Breast epithelium (tissue), 3 donors: ENCODE measurements at regions not wholly inside any gene's neighbourhood (a gene's known extent, or its start where the extent isn't known, plus 50 kb on each side); places are given as distances from the start of the nearest gene placed in this dataset.
"Not testable (repeated sequence)": the region's sequence is repeated elsewhere in the genome, so short reads cannot be mapped to it uniquely, and the experiment has no call there.

ENCODE experiments used
- CTCF ChIP-seq, 3 donors: fragments of 450-650 bp; IDR thresholded peaks; one replicate each; pipeline ENCODE4 v1.5.1; 2016 to 2017; ENCODE audit warnings: antibody characterized with exemption in 3 of 3, mild to moderate bottlenecking in 3 of 3, moderate library complexity in 3 of 3
- POLR2A ChIP-seq: fragments of 450-650 bp; IDR thresholded peaks from one replicate; pipeline ENCODE4 v1.6.1; 2016; ENCODE audit warnings: antibody characterized with exemption, mild to moderate bottlenecking, moderate library complexity
- POLR2AphosphoS5 ChIP-seq, 3 donors: sonication (generic); formaldehyde crosslinking; IDR thresholded peaks; one replicate each; pipeline ENCODE4 v1.6.1; 2017; ENCODE audit warnings: antibody characterized with exemption in 3 of 3

GRCh38 chr1:189644156-189644555 lies 833.5 kb downstream of the BRINP3 start:
- not testable (repeated sequence) for TF ChIP-seq CTCF (IDR thresholded peaks at IDR 0.05); POLR2A; POLR2AphosphoS5 (IDR thresholded peaks at IDR 0.05)
